KG1 (cell line): ENCODE measurements at regions not wholly inside any gene's neighbourhood (a gene's known extent, or its start where the extent isn't known, plus 50 kb on each side); places are given as distances from the start of the nearest gene placed in this dataset.
A peak's percentile ranks its signal among the peaks of the same experiment; 100 is the strongest.

Source experiments
- DNase-seq: peaks from one replicate; lab custom pipeline; 2025; lab: John Stamatoyannopoulos, UW

DNA sequence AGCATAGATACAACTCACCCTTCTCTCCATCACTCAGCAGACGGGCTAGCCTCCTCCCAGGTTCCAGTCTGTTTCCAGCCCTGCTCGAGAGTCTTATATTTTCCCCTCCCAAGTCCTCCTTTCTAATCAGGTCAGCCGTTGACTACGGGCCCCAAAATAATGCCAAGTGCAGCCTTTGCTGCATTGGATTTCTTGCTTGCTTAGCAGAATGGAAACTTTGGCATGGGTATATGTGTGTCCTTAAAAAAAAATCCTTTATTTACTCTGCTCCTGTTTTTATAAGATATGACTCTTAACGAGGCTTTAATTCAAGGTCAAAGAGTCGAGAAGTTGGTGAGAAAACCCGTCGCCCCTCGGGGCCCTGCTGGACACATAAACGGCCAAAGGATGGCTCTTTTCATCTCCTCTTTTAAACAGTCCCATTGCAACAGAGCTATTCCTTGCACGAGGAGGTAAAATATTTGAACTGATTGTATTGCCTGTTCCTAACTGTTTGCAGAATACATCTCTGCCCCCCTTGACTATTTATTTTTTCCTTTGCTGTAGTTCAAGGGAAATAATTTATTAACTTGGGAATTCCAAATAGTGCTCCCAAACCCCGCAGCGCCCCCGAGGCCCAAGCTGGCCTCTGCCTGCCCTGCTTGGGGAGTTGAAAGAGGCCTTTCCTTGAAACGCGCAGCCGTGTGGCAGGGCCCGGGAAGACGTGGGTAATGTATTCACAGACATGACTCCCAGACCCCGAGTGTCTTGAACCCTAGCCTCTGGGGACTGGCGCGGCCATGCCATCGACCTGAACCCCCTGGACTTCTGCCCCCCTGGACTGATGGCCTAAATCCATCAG, 156.5 kb upstream of the MYL2 start:
- DNase-seq, result no peak

DNA sequence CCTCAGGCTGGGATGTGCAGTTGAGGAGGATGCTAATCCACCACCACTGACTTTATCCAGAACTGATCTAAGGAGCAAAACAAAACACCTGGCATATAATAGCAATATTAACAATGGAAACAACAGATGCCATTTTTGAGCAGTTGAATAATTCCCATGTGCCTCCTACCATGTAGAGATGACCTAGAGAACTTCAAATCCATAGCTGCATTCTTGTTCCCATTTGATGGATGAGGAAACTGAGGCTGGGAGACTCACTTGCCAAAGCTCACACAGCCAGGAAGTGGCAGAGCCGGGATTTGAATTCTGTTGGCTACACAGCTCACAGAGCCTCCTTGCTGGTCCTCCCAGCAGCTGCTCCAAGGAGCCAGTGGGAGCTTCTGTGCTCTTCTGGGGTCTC, 155.8 kb upstream of the MYL2 start:
- DNase-seq, result no peak

- DNase-seq, result no peak
Observed at GRCh38 chr12:111074965-111075364, 154.6 kb upstream of the MYL2 start.

GRCh38 chr12:111074559-111074958, 154.2 kb upstream of the MYL2 start:
- DNase-seq, result no peak

- no peak for DNase-seq
Observed at GRCh38 chr12:111073370-111073769, 153.0 kb upstream of the MYL2 start.

GRCh38 chr12:111072299-111072698, 151.9 kb upstream of the MYL2 start:
- DNase-seq, result no peak

DNA sequence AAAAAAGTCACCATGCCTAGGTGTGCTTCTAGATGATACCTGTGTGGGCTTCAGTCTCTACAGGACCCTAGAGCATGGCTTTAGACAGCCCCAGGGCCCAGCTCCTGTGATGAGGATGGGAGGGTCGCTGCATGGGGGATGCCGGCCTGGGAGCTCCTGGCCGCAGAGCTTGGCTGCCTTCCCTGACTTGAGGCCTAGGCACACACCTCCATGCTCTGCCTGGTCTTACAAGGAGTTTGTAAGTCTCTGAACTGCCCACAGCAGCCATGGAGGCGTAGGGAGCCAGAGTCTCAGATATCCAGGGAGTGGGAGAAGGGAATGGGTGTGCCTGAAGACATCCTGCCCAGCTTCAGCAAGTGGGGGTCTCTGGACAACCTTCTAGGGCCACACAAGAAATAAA, 149.5 kb upstream of the MYL2 start:
- no peak for DNase-seq

GRCh38 chr12:111068290-111068689, 147.9 kb upstream of the MYL2 start:
- no peak for DNase-seq

DNA sequence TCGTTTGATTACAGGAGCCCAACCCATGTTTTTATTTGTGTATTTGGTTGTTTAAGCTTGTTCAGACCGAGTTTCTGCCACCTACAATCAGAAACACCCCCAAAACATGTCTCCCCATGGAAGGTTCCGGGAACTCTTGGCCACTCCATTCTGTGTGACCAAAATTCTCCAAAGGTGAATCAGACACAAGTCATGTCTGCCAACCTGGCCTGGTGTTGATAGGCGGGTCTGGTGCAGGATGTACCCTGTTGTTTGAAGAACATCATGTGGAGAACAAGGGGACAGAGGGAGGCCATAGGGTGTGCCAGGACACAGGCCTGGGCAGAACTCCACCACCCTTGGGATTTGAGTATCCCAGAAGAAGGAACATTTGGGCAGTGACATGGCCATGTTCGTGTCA, 147.1 kb upstream of the MYL2 start:
- no peak for DNase-seq

GRCh38 chr12:111066744-111067437, 146.5 kb upstream of the MYL2 start:
- no peak for DNase-seq

DNA sequence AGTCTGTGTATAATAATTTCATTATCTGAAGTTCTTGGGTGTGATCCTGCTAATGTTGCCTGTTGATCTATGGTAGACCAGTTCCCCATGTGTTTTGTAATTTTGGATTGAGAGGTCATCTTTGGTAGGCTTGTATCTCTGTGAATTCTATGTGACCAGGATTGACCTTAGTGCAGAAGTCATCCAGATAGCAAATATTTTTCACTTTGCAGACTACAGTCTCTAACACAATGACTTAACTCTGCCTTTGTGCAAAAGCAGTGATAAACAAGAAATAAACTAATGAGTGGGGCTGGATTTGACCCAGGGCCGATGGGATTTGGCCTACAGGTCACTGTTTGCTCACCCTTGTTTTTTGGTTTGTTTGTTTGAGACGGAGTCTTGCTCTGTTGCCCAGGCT, 144.6 kb upstream of the MYL2 start:
- DNase-seq, result no peak

DNA sequence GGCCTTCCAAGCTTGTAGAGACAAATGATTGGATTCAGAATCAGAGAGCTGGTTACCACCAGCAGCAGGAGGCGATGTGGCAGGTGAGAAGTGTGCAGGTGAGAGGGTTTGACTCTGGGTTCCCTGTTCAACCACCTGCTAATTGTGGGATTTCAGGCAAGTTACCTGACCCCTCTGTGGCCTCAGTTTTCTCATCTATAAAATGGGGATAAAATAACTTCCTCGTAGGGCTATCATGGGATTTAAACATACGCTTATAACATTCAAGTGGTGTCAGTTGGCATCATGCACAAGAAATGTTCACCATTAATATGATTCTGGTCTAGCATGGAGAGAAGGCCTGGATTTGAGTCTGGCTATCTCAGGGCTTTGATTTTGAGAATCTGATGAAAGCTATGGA, 143.8 kb upstream of the MYL2 start:
- no peak for DNase-seq

DNA sequence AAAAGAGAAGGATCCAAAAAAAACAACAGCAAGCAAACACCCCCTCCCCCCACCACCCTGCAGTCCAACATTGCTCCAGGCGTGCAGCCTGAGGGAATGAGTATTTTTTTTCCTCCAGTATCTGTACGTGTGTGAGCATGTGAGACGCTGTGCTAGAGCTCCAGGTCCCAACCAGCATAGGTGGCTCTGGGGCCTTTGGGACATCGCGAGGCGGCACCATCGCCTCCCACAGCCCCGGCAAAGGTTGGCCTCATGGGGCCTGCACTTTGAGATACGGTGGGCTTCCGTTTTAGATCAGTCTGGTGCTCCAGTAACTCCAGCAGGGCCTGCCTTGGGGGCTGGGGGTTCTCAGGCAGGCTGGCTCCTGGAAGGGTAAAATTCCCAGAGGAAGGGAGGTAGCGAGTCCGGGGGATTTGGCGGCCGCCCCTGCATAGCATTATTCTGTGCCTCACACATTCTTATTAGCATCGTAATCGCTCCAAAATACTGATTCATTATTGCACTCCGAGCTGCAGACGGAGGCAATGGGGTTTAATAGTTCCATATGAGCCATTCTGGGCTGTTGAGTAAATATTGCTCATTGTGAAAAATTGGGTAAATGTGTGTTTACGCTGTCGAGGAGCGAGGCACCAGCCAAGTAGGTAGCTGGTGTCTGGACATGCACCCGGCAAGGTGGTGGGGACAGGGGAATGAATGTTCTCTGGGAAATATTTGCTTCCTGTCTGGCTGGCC, 143.1 kb upstream of the MYL2 start:
- DNase-seq, result no peak

DNA sequence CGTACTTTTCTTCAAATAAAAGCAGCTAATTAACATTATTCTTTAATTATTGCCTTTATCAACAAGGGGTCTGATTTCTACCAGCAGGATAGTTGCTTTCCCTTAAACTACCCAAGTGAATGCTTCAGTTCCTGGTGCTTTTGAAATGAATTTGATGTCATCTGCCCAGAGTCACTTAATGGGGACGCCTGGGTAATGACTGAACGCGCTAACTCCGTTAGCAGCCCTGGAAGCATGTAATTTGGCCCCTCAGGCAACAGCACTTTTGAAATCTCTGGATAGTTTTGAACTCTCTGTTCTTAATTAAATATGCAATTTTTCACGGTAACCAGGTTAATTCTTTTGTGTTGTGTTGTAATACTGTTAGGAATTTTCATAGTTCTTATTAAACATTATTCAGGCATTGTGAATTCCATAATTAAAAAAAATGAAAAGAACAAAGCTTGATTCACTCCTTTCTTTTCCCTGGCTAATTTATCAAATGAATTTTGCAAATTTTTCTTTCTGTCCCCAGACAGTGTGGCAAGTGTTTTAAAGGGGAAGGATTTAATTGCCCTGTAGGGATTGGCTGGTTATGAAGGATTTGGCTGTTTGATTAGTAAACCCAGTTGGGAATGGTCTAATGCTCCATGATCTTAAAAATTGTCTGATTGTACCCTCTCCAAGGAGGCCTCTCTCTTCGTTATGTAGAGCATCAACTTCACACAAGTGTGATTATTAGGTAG, 137.5 kb upstream of the MYL2 start:
- DNase-seq, result no peak

DNA sequence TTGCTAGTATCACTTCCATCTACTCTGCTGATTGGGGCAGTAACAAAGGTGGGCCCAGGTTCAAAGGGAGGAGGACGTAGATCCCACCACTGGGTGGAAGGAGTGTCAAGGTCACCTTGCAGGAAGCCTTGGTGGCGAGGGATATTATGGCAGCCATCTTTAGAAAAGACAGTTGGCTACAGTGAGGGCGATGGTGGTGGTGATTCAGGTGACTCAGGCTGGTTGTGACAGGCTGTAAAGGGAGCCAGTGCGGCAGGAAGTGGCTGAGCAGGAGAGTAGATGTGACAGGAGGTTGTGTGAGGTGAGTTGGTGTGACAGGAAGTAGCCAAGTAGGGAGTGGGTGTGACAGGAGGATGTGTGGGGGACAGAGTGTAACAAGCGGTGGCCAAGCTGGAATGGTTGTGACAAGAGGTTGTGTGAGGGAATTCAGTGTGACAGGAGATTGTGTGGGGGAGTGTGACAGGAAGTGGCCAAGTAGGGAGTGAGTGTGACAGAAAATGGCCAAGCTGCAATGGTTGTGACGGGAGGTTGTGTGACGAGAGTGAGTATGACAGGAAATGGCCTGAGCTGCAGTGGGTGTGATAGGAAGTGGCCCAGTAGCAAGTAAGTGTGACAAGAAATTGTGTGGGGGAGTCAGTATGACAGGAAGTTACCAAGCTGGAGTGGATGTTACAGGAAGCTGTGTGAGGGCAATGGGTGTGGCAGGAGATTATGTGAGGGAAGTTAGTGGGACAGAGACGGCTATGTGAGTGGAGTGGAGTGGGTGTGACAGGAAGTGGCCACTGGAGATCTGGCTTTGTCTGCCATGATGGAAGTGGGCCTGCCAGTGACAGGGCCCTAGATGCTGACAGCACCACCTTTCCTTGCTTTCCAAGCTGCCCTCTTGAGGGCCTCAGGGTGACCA, 136.5 kb upstream of the MYL2 start:
- peak; percentile 79 for DNase-seq

- DNase-seq, result no peak
Observed at GRCh38 chr12:111055181-111055880, 135.0 kb upstream of the MYL2 start.

DNA sequence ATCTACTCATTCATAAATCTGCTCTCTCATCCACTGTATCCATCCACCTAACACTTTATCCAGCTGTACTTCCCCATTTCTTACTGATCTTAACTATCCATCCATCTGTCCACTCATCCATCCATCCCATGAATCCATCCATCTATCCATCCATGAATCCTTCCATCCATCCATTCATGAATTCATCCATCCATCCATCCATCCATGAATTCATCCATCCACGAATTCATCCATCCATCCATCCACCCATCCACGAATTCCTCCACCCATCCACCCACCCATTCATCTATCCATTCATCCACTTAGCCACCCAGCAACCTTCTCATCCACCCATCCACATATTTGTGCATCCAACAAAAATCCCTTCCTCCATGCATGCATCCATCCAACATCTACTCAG, 128.6 kb upstream of the MYL2 start:
- DNase-seq, result no peak

DNA sequence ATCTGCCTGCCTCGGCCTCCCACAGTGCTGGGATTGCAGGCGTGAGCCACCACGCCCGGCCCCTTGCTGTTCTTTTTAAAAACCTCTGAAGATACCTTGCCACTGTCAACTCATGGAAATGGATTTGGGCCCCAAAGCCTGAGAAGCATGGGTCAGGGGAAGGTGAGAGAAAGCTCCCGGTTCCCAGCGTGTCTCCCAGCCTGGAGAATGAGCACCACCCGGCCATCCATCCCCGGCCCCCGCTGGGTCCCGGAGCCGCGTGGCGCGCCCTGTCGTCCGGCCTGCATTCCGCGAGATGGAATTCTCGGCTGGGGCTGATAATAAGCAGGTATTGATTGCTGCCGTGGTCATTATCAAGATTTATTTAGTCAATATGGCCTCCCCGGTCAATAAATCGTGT, 126.5 kb upstream of the MYL2 start:
- DNase-seq, result no peak

GRCh38 chr12:111045941-111046340, 125.6 kb upstream of the MYL2 start:
- no peak for DNase-seq

DNA sequence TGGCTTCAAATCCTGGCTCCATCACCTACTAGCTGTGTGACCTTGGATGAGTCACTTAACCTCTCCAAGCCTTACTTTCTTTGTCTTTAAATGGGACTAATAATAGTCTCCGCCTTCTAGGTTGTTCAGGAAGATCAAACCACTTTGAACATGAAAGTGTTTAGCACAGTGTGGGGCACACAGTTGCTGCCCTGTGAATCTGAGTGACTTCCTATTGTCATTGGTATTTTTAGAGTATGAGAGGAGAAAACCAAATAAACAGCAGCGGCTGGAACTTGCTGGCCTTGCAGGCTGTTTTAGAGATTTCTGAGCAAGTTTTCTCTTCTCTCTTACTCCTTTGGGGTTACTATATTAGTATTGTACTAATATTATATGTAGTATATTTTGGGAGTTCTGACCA, 120.7 kb upstream of the MYL2 start:
- DNase-seq, result no peak

- DNase-seq, result no peak
Observed at GRCh38 chr12:111040690-111041089, 120.3 kb upstream of the MYL2 start.
